Glutamatergic neuron (in vitro differentiated cells): ENCODE measurements at regions not wholly inside any gene's neighbourhood (a gene's known extent, or its start where the extent isn't known, plus 50 kb on each side); places are given as distances from the start of the nearest gene placed in this dataset.

ENCODE experiments used
- DNase-seq: peaks from one replicate; pipeline ENCODE4 v3.0.0; 2022
- H3K27ac Mint-ChIP-seq: one replicate; pipeline ENCODE4 v1.8.0; 2020; ENCODE audit warnings: mild to moderate bottlenecking, mixed read lengths, inconsistent platforms; ENCODE audit not compliant: unreplicated experiment
- H3K27me3 Mint-ChIP-seq: one replicate; pipeline ENCODE4 v1.8.0; 2020; ENCODE audit warnings: mild to moderate bottlenecking, moderate library complexity, mixed read lengths, inconsistent platforms; ENCODE audit not compliant: unreplicated experiment
- H3K36me3 Mint-ChIP-seq: one replicate; pipeline ENCODE4 v1.8.0; 2020; ENCODE audit warnings: mild to moderate bottlenecking, mixed read lengths, inconsistent platforms; ENCODE audit not compliant: unreplicated experiment
- H3K4me1 Mint-ChIP-seq: one replicate; pipeline ENCODE4 v1.8.0; 2020; ENCODE audit warnings: mild to moderate bottlenecking, low read depth, mixed read lengths, inconsistent platforms; ENCODE audit not compliant: unreplicated experiment
- H3K4me3 Mint-ChIP-seq: one replicate; pipeline ENCODE4 v1.8.0; 2020; ENCODE audit warnings: mild to moderate bottlenecking, mixed read lengths, inconsistent platforms; ENCODE audit not compliant: unreplicated experiment
- H3K9me3 Mint-ChIP-seq: one replicate; pipeline ENCODE4 v1.8.0; 2020; ENCODE audit warnings: mild to moderate bottlenecking, moderate library complexity, mixed read lengths, inconsistent platforms; ENCODE audit not compliant: unreplicated experiment
- TF ChIP-seq, protein P1 (sequence below): fragments of 200-600 bp; sonication (generic); IDR thresholded peaks from one replicate; pipeline ENCODE4 v1.5.0; 2021; ENCODE audit not compliant: partially characterized antibody, unreplicated experiment

- H3K36me3 Mint-ChIP-seq, result no peaks in the 10 kb centered on the region
- H3K4me1 Mint-ChIP-seq, result peaks cover 7% of the 10 kb centered on the region
- peaks cover 3% of the 10 kb centered on the region for H3K9me3 Mint-ChIP-seq
- no peak overlapping the region for H3K4me3 Mint-ChIP-seq
- H3K27ac Mint-ChIP-seq, result no peak overlapping the region
- H3K27me3 Mint-ChIP-seq, result peaks cover 7% of the 10 kb centered on the region
- DNase-seq, result no peak
- TF ChIP-seq, protein P1, sequence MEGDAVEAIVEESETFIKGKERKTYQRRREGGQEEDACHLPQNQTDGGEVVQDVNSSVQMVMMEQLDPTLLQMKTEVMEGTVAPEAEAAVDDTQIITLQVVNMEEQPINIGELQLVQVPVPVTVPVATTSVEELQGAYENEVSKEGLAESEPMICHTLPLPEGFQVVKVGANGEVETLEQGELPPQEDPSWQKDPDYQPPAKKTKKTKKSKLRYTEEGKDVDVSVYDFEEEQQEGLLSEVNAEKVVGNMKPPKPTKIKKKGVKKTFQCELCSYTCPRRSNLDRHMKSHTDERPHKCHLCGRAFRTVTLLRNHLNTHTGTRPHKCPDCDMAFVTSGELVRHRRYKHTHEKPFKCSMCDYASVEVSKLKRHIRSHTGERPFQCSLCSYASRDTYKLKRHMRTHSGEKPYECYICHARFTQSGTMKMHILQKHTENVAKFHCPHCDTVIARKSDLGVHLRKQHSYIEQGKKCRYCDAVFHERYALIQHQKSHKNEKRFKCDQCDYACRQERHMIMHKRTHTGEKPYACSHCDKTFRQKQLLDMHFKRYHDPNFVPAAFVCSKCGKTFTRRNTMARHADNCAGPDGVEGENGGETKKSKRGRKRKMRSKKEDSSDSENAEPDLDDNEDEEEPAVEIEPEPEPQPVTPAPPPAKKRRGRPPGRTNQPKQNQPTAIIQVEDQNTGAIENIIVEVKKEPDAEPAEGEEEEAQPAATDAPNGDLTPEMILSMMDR, result no peak
Measured at GRCh38 chr22:26952004-26952403, 294.6 kb downstream of the MIAT start.

GRCh38 chr22:26952451-26953011 lies 295.1 kb downstream of the MIAT start:
- TF ChIP-seq, protein P1, result no peak
- Mint-ChIP-seq H3K36me3 (no peaks in the 10 kb centered on the region), H3K27ac (no peak overlapping the region), H3K27me3 (peaks cover 7% of the 10 kb centered on the region), H3K4me3 (no peak overlapping the region), H3K9me3 (peaks cover 3% of the 10 kb centered on the region), H3K4me1 (peaks cover 7% of the 10 kb centered on the region)
- DNase-seq, result peak; percentile 30

GRCh38 chr22:26953012-26953883 lies 295.9 kb downstream of the MIAT start:
- Mint-ChIP-seq H3K27me3 (peaks cover 7% of the 10 kb centered on the region), H3K4me3 (no peak overlapping the region), H3K36me3 (no peaks in the 10 kb centered on the region), H3K27ac (no peak overlapping the region), H3K9me3 (peaks cover 3% of the 10 kb centered on the region), H3K4me1 (peaks cover 7% of the 10 kb centered on the region)
- DNase-seq, result peak; percentile 21
- TF ChIP-seq, protein P1, result no peak

GRCh38 chr22:26956371-26956770 lies 299.0 kb downstream of the MIAT start:
- no peak overlapping the region for H3K27ac Mint-ChIP-seq
- H3K9me3 Mint-ChIP-seq, result peaks cover 3% of the 10 kb centered on the region
- TF ChIP-seq, protein P1, result no peak
- no peaks in the 10 kb centered on the region for H3K36me3 Mint-ChIP-seq
- H3K4me3 Mint-ChIP-seq, result no peak overlapping the region
- no peak for DNase-seq
- H3K27me3 Mint-ChIP-seq, result peaks cover 4% of the 10 kb centered on the region
- peaks cover 7% of the 10 kb centered on the region for H3K4me1 Mint-ChIP-seq

DNA sequence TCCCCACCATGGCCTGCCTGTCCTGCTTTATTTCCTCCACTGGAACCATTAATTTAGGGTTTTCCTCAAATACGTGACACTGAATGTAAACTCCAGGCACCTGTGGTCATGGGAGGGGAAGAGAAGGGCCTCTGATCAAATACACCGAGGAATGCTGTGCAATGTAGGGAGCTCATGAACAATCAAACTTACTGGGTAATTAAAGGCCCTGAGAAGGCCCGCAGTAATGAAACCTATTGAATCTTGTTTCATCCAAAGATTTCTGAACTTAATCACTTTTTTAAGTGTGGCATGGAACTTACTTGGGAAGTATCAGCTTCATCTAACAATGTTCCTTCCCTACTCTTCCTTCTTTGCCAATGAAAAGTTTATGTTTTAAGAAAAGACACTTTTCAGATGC lies 299.8 kb downstream of the MIAT start:
- Mint-ChIP-seq H3K9me3 (peaks cover 3% of the 10 kb centered on the region), H3K4me3 (no peak overlapping the region), H3K27ac (no peak overlapping the region), H3K36me3 (no peaks in the 10 kb centered on the region), H3K4me1 (peaks cover 7% of the 10 kb centered on the region), H3K27me3 (peaks cover 2% of the 10 kb centered on the region)
- no peak for DNase-seq
- TF ChIP-seq, protein P1, result no peak
